Panc1 (cell line): ENCODE measurements at regions not wholly inside any gene's neighbourhood (a gene's known extent, or its start where the extent isn't known, plus 50 kb on each side); places are given as distances from the start of the nearest gene placed in this dataset.

Experiments
- ATAC-seq: fragments of 200-7000 bp; cut with Tn5 transposase; 2 replicates; pipeline ENCODE4 v1.9.1; 2020; ENCODE audit warnings: mild to moderate bottlenecking, moderate library complexity
- BruUV-seq: library from RNA; stranded (reverse); fragments of 400-500 nt; replicated peaks from 2 replicates; lab custom pipeline; 2021; lab: Mats Ljungman, UMichigan
- CTCF ChIA-PET: fragments of 300-600 bp; sonication (Branson Sonifier 250); formaldehyde crosslinking; loops from one replicate; lab custom pipeline; 2022; ENCODE audit warnings: antibody characterized with exemption; lab: Charles Lee
- POLR2A ChIA-PET: fragments of 300-600 bp; sonication (Branson Sonifier 250); formaldehyde crosslinking; loops from one replicate; lab custom pipeline; 2022; ENCODE audit warnings: antibody characterized with exemption; lab: Charles Lee
- DNase-seq: peaks from one replicate; pipeline ENCODE4 v3.0.0-alpha.2; 2010; ENCODE audit warnings: low read depth, low spot score
- H3K27ac ChIP-seq: 2 replicates; pipeline ENCODE4 v1.5.1; 2011; ENCODE audit warnings: mild to moderate bottlenecking, low read length, inconsistent platforms
- H3K27me3 ChIP-seq: fragments of 200-500 bp; sonication (Bioruptor generic); 2 replicates; pipeline ENCODE4 v1.6.0; 2014; ENCODE audit warnings: low read length, inconsistent platforms; ENCODE audit not compliant: control insufficient read depth, insufficient read depth
- H3K36me3 ChIP-seq: fragments of 200-500 bp; sonication (Bioruptor generic); 2 replicates; pipeline ENCODE4 v1.5.1; 2014; ENCODE audit warnings: inconsistent platforms, mild to moderate bottlenecking, low read length, moderate library complexity; ENCODE audit not compliant: control insufficient read depth, insufficient read depth
- H3K4me1 ChIP-seq: 2 replicates; pipeline ENCODE4 v1.5.1; 2011; ENCODE audit warnings: inconsistent platforms, mild to moderate bottlenecking, low read length, moderate library complexity; ENCODE audit not compliant: control insufficient read depth, insufficient read depth
- H3K4me3 ChIP-seq, 2 experiments: 2 replicates each; pipeline ENCODE4 v1.5.1; 2011 to 2012; ENCODE audit warnings: low read depth in 2 of 2, low read length in 2 of 2, mild to moderate bottlenecking in 2 of 2, inconsistent platforms in 1 of 2, moderate library complexity in 1 of 2
- H3K9me3 ChIP-seq: fragments of 200-500 bp; sonication (Bioruptor generic); 2 replicates; pipeline ENCODE4 v1.5.1; 2014; ENCODE audit warnings: low read depth, mild to moderate bottlenecking, inconsistent platforms, low read length, moderate library complexity; ENCODE audit not compliant: control insufficient read depth, insufficient read depth
- POLR2AphosphoS5 ChIP-seq: IDR thresholded peaks from 2 replicates; pipeline ENCODE4 v1.6.1; 2012; ENCODE audit warnings: mild to moderate bottlenecking, low read depth, low read length, moderate library complexity
- SIN3A ChIP-seq: IDR thresholded peaks from 2 replicates; pipeline ENCODE4 v1.6.1; 2012; ENCODE audit warnings: low read depth, mild to moderate bottlenecking, low read length, moderate library complexity, borderline replicate concordance; ENCODE audit not compliant: insufficient read depth
- TCF7L2 ChIP-seq: IDR thresholded peaks from 2 replicates; pipeline ENCODE4 v1.6.1; 2011; ENCODE audit warnings: mild to moderate bottlenecking, low read depth, low read length, inconsistent platforms
- in situ Hi-C: cut with HindIII; loops from 2 replicates; pipeline ENCODE4 v1.10.0; 2016; ENCODE audit warnings: low sequenced_read_pairs, low pct_unique_long_range_greater_than_20kb
- intact Hi-C: fragments of 100-400 bp; cut with micrococcal nuclease; formaldehyde crosslinking; loops from one replicate; pipeline ENCODE4 v1.10.0; 2022; ENCODE audit not compliant: unreplicated experiment
- TF ChIP-seq, protein P1 (sequence below), 2 experiments: IDR thresholded peaks; 2 replicates each; pipeline ENCODE4 v1.6.1; 2011 to 2012; ENCODE audit warnings: low read depth in 2 of 2, control low read depth in 1 of 2, low read length in 1 of 2, mild to moderate bottlenecking in 1 of 2, moderate library complexity in 1 of 2; ENCODE audit not compliant: insufficient read depth in 1 of 2
- TF ChIP-seq, protein P2 (sequence below): fragments of 450-650 bp; IDR thresholded peaks from 2 replicates; pipeline ENCODE4 v1.5.1; 2017; ENCODE audit warnings: mild to moderate bottlenecking

DNA sequence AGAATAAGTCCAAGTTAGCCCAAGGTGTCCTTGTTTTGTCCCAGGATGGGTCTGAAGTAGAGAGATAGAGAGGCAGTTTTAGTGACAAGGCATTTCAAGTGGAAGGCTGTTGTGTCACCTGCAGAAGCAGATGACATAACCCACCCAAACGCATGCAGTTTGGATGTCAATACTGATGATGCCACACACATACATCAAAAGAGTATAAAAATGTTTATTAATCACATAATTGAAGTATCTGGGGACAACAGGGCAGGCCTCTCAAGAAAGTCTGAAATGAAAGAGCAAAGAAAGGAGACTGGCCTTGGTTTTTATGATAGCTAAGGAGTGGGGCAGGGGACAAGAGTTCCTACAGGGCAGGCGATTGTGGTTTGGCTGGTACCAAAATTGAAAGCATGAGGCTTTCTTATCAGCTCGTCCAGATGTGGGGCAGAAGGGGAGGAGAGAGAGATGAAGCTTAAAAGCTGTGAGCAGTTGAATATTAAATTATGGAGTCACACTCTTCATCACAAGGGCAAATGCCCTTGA, 78.4 kb upstream of the TSPAN8 start:
- Histone ChIP-seq H3K4me1 (no peaks in the 10 kb centered on the region), H3K4me3 (no peak overlapping the region), H3K27me3 (no peaks in the 10 kb centered on the region), H3K36me3 (no peaks in the 10 kb centered on the region), H3K27ac (no peak overlapping the region), H3K9me3 (no peaks in the 10 kb centered on the region)
- in situ Hi-C loops (no loop called here), intact Hi-C loops (no loop called here)
- BruUV-seq: no TSS peak
- POLR2A ChIA-PET: no interaction called here
- no peak for DNase-seq
- CTCF ChIA-PET: no interaction called here
- TF ChIP-seq POLR2AphosphoS5 (no peak), TCF7L2 (no peak), SIN3A (no peak)
- TF ChIP-seq, protein P1, sequence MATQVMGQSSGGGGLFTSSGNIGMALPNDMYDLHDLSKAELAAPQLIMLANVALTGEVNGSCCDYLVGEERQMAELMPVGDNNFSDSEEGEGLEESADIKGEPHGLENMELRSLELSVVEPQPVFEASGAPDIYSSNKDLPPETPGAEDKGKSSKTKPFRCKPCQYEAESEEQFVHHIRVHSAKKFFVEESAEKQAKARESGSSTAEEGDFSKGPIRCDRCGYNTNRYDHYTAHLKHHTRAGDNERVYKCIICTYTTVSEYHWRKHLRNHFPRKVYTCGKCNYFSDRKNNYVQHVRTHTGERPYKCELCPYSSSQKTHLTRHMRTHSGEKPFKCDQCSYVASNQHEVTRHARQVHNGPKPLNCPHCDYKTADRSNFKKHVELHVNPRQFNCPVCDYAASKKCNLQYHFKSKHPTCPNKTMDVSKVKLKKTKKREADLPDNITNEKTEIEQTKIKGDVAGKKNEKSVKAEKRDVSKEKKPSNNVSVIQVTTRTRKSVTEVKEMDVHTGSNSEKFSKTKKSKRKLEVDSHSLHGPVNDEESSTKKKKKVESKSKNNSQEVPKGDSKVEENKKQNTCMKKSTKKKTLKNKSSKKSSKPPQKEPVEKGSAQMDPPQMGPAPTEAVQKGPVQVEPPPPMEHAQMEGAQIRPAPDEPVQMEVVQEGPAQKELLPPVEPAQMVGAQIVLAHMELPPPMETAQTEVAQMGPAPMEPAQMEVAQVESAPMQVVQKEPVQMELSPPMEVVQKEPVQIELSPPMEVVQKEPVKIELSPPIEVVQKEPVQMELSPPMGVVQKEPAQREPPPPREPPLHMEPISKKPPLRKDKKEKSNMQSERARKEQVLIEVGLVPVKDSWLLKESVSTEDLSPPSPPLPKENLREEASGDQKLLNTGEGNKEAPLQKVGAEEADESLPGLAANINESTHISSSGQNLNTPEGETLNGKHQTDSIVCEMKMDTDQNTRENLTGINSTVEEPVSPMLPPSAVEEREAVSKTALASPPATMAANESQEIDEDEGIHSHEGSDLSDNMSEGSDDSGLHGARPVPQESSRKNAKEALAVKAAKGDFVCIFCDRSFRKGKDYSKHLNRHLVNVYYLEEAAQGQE (IDR thresholded peaks at IDR 0.05; ENCODE audit: insufficient read depth in 1 of 2, low read depth in 2 of 2, low read length in 1 of 2): no peak
- TF ChIP-seq, protein P2, sequence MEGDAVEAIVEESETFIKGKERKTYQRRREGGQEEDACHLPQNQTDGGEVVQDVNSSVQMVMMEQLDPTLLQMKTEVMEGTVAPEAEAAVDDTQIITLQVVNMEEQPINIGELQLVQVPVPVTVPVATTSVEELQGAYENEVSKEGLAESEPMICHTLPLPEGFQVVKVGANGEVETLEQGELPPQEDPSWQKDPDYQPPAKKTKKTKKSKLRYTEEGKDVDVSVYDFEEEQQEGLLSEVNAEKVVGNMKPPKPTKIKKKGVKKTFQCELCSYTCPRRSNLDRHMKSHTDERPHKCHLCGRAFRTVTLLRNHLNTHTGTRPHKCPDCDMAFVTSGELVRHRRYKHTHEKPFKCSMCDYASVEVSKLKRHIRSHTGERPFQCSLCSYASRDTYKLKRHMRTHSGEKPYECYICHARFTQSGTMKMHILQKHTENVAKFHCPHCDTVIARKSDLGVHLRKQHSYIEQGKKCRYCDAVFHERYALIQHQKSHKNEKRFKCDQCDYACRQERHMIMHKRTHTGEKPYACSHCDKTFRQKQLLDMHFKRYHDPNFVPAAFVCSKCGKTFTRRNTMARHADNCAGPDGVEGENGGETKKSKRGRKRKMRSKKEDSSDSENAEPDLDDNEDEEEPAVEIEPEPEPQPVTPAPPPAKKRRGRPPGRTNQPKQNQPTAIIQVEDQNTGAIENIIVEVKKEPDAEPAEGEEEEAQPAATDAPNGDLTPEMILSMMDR: no peak
- no peak for ATAC-seq

DNA sequence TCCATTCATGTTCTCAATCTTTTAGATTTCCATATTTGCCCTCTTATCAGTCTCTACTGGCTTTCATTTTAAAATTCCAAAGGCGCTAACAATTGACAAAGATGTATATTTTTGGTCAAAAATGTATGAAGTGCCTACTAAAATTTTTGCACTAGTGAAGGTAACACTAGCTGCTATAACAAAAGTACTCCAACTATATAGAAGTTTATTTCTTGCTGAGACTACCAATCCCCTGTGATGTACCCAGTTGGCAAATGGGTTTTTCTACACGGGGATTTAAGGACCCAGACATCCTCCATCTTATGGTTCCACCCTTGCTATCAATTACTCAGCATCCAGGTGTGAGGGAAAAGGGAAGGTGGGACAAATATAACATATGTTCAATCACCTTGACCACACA, 75.3 kb upstream of the TSPAN8 start:
- H3K9me3 ChIP-seq: no peaks in the 10 kb centered on the region
- DNase-seq (no peak), ATAC-seq (no peak)
- TF ChIP-seq SIN3A (no peak), POLR2AphosphoS5 (no peak), TCF7L2 (no peak)
- TF ChIP-seq, protein P1 (IDR thresholded peaks at IDR 0.05; ENCODE audit: insufficient read depth in 1 of 2, low read depth in 2 of 2, low read length in 1 of 2): no peak
- TF ChIP-seq, protein P2: no peak
- in situ Hi-C loops: no loop called here
- no peaks in the 10 kb centered on the region for H3K4me1 ChIP-seq
- ChIA-PET CTCF (no interaction called here), POLR2A (no interaction called here)
- intact Hi-C loops: no loop called here
- BruUV-seq: no TSS peak
- H3K27me3 ChIP-seq: no peaks in the 10 kb centered on the region
- no peak overlapping the region for H3K4me3 ChIP-seq
- no peaks in the 10 kb centered on the region for H3K36me3 ChIP-seq
- no peak overlapping the region for H3K27ac ChIP-seq
